Occipital lobe (tissue), 1 donor: ENCODE measurements at regions not wholly inside any gene's neighbourhood (a gene's known extent, or its start where the extent isn't known, plus 50 kb on each side); places are given as distances from the start of the nearest gene placed in this dataset.

Experiments
- DNase-seq: peaks from one replicate; lab custom pipeline; 2025; lab: John Stamatoyannopoulos, UW

DNA sequence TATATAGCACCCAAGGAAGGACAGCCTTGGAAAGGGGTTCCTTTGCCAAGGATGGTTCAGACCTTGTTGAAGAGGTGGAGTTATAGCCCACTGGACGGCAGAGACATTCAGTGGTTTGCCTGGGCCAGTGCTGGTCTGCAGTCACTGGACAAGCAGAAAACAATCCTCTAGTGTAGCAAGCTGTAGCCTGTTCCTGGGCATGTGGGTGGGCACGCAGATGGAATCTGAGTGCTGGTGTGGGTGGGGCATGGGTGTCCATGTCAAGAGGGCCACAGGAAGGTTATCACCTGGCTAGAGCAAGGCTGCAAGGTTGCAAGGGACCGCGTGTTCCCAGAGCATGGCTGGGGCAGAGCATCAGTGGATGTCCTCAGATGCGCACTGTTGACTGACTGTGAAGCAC lies 244.7 kb downstream of the PTPRU start:
- DNase-seq = no peak

DNA sequence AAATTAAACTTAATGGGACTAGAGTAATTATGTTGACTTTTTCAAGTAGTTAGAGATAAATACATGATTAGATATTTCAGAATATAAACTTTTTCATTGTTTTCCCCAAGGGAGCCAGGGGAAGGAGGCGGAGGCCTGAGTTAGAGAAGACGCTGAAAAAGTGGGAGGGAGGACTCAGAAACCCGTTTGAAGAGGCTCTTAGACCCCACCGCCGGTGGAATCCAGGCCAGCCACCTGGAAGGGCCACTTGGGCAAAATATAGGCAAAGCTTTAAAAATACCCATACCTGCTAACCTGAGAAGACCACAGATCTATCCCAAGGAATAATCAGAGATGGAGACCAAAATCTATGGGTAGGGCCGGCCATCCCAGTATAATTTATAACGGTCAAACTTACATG lies 242.6 kb downstream of the PTPRU start:
- DNase-seq = no peak

DNA sequence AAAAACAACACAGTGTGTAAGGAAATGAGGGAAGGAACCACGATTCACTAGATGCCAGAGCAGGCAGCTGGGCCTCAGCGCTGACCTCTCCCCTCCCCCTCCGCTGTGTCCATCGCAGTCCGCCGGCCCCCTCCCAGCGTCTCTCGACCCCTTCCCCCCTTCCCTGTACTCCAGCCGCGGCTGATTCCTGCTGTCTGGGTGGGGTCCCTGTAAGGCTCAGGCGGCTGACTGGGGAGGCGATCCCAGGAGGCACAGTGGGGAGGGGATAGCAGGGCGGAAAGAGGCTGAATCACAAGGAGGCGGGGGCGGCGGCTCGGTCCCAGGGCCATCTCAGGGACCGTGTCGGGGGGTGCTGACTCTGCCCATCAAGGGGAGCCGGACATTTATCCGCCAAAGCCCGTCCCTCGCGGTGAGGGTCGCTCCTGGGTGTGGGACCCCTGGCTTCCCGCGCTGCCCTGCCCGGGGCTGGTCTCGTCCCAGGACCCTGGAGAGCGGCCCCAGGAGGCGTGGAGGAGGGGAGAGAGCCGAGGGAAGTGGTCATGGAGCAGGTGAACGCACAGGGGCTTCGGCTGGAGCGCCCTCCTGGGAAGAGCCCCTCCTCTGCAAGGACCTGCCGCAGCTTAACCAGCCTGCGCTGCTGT lies 241.9 kb downstream of the PTPRU start:
- no peak for DNase-seq

DNA sequence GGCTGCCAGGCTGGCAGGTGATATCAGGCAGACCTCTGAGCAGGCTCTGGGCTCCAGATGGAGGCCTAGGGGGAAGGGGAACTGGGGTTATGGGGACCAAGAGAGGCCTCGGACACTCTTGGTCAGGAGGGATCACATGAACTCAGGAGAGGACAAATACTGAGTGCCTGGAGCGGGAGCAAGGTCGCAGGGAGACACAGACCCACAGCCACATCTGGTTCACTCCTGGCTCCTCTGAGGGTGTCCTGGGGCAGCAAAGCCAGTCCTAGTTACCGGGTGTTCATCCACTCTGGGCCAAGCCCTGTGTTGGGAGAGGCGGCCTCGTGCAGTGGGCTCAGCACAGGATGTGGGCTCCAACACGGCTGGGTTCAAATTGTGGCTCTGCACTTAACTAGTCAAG lies 239.0 kb downstream of the PTPRU start:
- no peak for DNase-seq

DNA sequence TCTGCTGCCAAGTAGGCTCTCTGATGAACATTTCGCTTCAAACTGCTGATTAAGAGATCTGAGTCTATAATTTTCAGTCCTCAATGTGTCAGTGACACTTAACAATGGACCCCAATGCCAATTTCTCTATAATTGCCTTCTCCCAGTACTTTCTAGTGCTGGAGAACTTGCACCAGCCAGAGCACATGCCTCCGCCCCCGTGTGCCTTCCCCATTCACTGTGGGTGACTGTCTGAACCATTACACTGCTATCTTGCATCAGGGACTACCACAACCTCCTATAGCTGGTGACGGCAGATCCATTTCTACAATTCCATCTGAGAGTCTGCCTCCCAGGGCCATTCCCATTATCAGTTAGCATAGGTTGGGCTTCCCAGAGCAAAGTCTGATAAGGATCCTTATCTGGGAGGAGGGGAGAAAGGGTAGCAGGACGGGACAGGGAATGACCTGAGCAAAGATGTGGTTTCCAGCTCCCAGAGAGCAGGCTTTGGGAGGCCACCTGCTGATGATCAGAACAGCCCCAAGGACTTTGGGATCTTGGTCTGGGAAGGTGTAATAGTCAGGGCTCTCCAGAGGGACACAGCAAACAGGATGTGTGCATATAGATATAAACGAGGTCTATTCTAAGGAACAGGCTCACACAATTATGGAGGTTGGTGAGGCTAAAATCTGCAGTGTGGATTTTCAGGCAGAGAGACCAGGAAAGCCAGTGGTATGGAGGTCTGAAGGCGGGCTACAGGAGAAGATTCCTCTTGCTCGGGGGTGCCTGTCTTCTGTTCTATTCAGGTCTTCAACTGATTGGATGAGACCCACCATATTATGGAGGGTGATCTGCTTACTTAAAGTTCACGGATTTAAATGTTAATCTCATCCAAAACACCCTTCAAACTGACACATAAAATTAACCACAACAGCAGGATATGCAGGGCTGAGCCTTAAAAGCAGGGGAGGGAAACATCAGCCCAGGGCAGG lies 238.2 kb downstream of the PTPRU start:
- DNase-seq = no peak

DNA sequence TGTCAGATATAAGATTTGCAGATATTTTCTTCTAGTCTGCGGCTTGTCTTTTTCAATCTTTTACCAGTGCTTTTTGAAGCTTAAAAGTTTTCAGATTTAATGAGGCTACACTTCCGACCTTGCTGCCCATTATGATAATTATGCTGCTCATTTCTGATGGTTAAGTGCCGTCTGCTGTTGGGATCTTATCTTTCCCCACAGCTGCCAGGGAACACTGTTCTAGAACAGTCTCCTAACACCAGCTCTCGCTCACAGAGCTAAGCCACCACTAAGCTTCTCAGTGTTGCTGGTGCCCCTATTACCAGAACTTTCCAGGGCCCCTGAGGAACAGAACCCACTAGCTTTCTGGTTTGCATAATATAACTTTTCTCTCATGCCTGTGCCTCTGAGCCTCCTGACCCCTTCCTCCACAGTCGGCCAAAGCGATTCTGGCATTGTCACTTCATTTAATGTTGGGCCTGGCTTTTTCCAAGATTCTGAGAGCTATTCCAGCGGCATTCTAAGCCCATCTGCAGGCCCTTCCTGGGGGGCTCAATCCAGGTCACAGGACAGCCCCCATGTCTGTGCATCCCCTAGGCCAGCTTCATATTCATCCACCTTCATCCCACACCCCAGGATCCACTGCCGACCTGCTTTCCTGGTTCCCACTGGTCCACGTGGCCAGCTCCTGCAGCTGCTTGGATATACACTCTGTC lies 237.0 kb downstream of the PTPRU start:
- no peak for DNase-seq

DNA sequence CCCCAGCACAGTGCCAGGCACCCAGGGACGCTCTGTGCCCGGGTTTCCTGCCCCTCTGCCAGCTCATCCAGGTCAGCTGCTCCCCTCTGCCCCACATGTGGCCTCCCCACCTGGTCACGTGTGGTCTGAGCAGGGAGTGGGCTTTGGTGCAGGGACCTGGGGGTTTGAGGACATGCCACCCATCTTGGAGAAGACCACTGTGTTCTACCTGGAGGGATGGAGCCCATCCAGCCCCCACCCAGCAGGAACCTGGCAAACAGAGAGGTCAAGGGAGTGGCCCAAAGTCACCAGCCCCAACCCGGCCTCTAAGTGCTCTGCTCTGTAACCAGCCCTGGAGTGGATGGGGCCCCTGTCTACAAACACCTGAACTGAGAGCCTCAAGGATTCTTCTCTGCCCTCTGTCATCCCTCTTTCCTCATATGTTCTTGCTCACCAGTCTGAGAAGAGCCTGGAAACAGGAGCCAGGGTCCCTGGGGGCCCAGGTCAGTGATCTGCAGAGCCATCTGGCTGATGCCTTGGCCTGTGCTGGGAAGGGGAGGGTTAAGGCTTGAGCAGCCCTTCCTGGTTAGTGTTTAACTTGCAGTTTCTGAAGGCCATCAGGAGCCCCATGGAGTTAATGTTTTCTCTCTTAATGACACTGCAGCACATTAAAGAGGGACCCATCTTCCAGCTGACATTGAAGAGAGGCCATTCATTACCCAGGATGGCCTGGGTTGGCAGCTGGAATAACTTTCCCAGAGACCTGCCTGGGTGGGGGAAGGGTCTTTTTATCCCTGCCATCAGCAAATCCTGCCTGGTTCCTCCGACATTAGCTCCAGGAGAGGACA lies 235.4 kb downstream of the PTPRU start:
- DNase-seq = no peak

DNA sequence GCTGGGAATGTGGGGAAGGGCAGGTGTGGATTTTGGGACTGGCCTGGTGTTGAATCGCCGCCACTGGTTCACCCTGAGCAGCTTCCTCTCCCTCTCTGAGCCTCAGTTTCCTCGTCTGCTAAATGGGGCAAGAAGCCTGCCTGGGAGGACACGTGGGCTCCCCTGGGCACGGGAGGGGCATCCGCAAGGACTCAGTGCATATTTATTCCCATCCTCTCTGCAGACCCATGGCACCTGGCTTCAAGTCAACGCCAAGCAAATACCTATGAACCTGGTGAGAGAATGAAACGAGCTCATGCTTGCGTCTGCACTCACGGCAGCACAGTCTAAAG lies 234.4 kb downstream of the PTPRU start:
- DNase-seq = no peak

DNA sequence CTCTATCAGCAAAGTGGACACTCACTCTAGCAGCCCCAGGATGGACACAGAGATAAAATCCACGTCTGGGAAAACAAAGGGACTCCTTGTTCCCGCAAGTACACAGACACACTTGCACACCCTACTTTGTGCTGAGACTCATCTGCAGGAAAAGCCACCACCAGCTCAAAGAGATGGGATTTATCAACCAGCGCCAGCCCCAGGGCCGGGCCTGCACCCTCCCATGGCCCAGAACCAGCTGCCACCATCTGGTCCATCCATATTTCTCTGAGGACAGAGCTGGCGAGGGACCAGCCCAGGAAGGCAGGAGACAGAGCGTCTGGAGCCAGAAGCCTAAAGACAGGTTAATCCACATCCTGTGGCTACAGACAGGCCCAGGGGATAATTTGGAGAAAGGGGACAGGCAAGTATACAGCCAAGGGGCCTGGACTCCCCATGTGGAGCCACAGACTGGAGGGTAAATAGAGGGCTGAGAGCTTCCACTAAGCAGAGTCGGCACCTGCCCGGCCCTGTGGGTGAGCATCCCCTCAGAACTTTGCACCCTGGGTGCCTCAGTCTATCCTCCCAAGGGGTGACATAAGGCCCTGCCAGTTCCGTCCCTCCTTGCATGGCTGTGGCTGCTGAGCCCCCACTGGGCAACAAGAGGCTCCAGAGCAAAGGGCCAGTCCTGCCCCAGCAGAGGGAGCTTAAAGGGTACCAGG lies 233.9 kb downstream of the PTPRU start:
- DNase-seq = no peak

DNA sequence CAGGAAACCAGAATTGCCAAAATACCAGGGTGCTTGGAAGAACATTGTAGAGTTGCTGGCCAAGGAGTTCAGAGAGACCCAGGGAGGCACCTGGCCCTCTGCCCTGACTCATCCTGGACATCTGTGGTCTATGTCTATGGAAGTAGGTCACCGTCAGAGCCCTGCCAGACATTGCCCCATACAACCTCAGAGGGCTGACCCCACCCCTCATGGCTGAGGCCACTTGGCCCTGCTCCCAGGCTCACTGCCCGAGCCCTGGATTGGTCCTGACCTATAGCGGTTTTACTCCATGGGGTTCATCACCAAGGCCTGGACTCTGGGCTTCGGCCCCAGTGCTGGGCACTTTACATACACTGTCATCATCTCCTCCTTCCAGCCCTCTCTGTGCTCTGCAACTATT lies 233.1 kb downstream of the PTPRU start:
- DNase-seq = no peak

DNA sequence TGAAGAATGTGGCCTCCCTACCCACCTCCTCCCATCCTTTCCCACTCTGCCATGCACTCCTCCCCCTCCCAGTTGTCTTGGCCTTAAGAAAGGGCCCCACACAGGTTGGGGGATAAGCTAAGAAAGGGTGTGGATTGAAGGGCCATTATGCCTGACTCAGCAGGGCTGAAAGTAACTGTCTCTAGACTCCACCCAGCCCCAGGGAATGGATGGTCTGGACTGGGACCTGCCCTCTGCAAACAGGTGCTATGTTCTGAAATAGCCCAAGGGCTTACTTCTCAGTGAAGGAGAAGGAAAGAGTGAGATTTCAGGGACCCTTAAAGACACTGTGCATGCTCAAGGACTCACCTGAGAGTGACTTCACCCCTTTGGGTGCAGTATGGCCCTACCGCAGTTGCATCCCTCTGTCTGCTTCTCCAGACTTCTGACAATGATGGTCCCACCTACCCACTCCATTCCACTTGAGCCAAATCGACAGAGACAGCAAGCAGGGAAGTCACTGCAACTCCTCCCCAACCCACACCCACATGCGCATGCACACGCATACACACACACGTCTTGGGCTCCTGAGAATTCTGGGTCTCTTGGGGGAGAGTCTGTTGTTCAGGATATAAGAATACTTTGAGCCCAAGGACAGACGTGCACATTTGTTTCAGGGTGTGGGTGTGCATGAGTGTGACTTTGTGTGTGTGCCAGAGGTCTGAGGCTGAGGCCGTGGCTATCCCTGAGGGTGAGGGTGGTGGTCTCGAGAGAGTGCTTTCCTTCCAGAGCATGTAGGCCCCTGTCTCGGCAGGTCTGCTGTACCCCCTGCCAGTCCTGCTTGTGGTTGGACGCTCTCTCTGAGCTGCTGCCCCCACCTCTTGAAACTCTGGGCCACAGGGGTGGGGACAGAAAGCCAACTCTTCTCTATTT lies 231.9 kb downstream of the PTPRU start:
- no peak for DNase-seq

DNA sequence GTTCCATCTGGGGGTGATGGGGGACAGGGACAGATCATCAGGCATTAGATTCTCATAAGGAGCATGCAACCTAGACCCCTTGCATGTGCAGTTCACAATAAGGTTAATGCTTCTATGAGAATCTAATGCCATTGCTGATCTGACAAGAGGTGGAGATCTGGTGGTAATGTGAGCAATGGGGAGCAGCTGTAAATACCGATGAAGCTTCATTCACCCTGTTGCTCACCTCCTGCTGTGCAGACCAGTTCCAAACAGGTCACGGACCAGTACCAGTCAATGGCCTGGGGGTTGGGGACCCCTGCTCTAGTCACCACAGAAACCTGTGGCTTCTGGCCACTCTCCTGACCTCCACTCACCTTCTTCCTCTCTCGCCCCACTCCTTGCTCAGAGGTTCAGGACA lies 229.9 kb downstream of the PTPRU start:
- no peak for DNase-seq

DNA sequence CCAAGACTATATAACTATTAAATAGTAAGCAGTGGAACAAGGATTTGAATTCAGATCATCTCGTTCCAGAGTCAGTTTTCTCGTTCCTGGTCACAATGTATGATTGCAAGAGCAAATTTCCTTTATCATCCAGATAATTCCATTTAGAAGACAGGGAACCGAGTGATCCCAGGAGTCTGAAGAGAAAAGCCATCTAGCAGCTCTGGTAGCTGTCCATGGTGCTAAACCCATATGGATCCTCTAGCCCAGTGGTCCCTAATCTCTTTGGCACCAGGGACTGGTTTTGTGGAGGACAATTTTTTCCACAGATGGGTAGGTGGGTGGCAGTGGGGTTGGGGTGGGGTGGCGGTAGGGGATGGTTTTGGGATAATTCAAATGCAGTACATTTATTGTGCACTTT lies 229.4 kb downstream of the PTPRU start:
- no peak for DNase-seq

DNA sequence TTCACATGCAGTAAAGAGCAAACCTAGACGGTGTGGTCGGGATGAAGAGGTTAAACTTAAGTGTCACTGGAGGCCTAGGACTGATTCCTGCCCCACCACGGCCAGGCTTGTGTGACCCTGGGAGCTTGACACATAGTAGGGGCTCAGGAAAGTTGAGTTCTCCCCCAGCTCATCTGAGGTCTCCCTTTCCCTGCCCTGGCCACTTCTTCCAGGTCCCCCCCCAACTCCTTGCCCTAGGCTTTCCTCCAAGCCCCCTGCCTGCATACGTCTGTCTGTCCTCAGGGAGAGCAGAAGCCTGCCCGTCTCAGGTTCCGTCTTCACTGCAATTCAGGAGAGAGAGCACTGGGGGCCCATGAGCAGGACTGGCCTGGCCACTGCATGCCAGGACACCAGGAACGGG lies 225.8 kb downstream of the PTPRU start:
- no peak for DNase-seq

DNA sequence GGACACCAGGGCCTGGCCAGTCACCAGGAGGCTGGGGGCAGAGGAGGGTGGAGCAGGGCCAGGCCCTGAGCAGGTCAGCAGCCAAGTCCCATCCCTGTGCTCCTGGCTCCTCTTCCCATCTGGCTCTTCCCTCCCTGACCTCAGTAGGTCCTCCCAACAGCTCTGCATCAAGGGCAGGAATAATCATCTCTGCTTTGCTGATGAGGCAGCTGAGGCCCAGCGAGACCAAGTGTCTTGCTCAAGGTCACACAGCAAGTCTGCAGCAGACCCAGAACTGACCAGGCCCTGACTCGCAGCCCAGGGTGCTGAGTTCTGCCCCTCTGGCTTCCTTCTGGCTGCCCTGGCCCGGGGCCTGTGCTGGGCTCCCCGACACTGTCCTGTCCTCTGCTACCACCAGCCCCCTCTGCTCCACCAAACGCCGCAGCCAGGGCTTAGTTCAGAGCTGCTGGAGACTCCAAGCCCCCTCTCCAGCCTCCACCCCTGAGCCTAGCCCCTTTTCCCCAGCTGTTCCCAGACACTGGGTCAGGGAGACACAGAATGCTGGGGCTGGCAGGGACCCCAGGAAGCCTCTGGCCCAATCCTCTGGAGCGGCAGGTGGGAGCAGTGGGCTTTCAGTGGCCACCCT lies 224.9 kb downstream of the PTPRU start:
- no peak for DNase-seq

DNA sequence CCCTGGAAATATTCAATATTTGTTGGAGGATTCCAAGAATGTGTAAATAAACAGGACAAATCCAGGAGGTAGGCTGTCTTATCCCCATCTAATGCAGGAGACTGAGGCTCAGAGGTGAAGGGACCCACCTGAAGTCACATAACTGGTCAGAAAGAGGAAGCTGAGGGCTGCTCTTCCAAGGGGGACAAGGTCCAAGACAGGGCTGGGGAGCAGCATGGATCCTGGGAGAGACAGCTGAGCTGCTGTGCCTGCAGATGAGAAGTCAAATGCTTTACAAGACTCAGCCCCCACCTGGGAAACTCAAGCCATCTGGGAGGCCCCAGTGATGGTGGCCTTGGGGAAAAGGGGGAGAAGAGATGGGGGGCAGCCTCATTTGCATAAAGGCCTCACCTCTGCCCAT lies 224.4 kb downstream of the PTPRU start:
- DNase-seq = no peak

DNA sequence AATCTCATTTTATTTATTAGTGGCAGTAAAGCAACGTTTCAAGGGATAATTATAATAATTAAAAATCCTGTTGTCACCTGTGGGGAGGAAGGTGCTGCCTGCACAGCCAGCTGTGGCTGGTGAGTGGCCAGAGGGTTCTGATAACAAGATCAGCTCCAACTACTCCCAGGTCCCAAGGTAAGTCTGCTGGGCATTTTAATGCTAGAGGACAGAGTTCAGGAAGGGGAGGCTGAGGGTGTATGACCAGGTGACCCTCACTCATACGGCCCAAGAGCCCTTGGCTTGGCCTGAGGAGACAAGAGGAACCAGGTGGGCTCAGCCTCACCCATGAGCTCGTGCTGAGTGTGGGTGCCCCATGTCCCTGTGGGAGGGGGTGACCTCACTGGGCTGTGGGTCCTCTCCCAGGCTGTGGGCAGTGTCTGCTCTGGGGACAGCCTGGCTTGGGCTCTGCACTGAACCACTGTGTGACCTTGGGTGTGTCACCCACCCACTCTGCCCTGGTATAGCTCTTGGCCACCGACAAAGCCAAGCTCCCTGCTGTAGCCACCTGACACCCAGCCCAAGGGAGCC lies 223.8 kb downstream of the PTPRU start:
- DNase-seq = no peak

DNA sequence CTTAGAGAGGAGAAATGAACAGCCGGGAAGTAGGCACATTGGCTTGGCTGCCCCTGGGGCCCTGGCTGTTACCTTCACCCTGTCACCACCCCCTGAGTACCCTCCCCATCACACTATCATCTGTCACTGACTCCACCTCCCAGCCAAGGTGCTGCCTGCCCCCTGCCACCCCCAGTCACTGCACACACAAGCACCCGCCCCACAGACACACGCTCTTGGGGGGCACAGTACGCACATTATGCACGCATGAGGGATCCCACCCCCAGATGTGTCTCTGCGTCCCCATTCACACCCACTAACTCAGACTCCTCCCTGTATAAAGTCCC lies 223.3 kb downstream of the PTPRU start:
- DNase-seq = no peak
